ENCODE measurements at regions not wholly inside any gene's neighbourhood (a gene's known extent, or its start where the extent isn't known, plus 50 kb on each side); places are given as distances from the start of the nearest gene placed in this dataset.

DNA sequence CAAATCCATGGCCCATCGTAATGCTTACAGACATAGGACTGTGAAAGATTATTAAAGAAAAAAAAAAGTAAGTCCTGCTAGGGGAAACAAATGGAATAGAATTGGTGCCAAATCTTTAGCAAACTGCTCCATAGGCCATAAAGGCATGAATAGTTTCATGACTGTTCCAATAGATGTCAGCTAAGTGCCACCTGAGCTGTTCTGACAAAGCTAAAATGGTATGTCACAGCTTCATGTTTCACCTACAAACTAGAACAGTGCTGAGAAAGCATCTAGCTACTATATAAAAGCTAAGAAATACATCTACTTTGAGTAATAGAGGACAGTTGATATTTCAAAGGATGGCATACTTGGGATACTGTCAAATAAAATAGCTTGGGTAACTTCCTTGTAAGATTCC is 771.6 kb upstream of the CA10 start:
- DNase-seq: no peak
- no peak overlapping the region for H3K27ac Mint-ChIP-seq (ENCODE audit: unreplicated experiment)
- no peaks in the 10 kb centered on the region for H3K27me3 ChIP-seq (replicated peaks; ENCODE audit: control insufficient read depth, insufficient read depth, low read length)
- TF ChIP-seq, protein P1, sequence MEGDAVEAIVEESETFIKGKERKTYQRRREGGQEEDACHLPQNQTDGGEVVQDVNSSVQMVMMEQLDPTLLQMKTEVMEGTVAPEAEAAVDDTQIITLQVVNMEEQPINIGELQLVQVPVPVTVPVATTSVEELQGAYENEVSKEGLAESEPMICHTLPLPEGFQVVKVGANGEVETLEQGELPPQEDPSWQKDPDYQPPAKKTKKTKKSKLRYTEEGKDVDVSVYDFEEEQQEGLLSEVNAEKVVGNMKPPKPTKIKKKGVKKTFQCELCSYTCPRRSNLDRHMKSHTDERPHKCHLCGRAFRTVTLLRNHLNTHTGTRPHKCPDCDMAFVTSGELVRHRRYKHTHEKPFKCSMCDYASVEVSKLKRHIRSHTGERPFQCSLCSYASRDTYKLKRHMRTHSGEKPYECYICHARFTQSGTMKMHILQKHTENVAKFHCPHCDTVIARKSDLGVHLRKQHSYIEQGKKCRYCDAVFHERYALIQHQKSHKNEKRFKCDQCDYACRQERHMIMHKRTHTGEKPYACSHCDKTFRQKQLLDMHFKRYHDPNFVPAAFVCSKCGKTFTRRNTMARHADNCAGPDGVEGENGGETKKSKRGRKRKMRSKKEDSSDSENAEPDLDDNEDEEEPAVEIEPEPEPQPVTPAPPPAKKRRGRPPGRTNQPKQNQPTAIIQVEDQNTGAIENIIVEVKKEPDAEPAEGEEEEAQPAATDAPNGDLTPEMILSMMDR (IDR thresholded peaks at IDR 0.05; ENCODE audit: insufficient read depth in 1 of 2, low read depth in 1 of 2, low read length in 1 of 2, severe bottlenecking in 1 of 2, unreplicated experiment in 1 of 2): no peak
- peaks cover 5% of the 10 kb centered on the region for H3K9me3 Mint-ChIP-seq (ENCODE audit: unreplicated experiment)
- no peaks in the 10 kb centered on the region for H3K36me3 Mint-ChIP-seq (ENCODE audit: insufficient read depth, unreplicated experiment)
- H3K4me1 ChIP-seq: no peaks in the 10 kb centered on the region
- POLR2A ChIA-PET: no interaction called here
- CTCF ChIA-PET: no interaction called here
- no peaks in the 10 kb centered on the region for H3K9me3 ChIP-seq
- H3K27me3 Mint-ChIP-seq (ENCODE audit: insufficient read depth, unreplicated experiment): peaks cover 3% of the 10 kb centered on the region
- no peaks in the 10 kb centered on the region for H3K36me3 ChIP-seq (ENCODE audit: control insufficient read depth, insufficient read depth, low read length)
- no TSS peak for BruUV-seq (replicated peaks)
- H3K4me3 ChIP-seq (ENCODE audit: low read depth, low read length): no peak overlapping the region
- no peaks in the 10 kb centered on the region for H3K4me1 Mint-ChIP-seq (ENCODE audit: low read depth, unreplicated experiment)
- no peak overlapping the region for H3K4me3 Mint-ChIP-seq (ENCODE audit: unreplicated experiment)
- intact Hi-C loops (cut with micrococcal nuclease; ENCODE audit: unreplicated experiment): no loop called here

DNA sequence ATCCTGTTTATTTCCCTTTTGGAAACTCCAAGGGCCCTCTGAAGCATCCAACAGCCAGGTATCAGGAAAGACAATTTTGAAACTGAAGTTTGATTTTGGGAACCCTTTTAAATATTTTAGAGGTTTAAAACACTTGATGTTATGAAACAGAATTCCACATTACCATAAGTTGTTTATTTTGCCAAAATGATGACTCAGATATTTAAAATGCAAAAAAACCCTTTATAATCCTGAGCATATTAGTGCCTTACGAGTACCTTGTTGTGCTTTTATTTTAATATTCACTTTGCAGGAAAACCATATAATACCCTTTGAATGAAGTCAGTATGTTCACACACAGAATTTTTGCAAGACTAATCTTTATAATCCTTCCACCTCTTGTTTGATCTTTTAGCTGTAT is 765.1 kb upstream of the CA10 start:
- TF ChIP-seq, protein P1 (IDR thresholded peaks at IDR 0.05; ENCODE audit: insufficient read depth in 1 of 2, low read depth in 1 of 2, low read length in 1 of 2, severe bottlenecking in 1 of 2, unreplicated experiment in 1 of 2): no peak
- POLR2A ChIA-PET: no interaction called here
- Mint-ChIP-seq H3K27me3 (ENCODE audit: insufficient read depth, unreplicated experiment) (no peaks in the 10 kb centered on the region), H3K27ac (ENCODE audit: unreplicated experiment) (no peak overlapping the region), H3K9me3 (ENCODE audit: unreplicated experiment) (peaks cover 10% of the 10 kb centered on the region), H3K4me1 (ENCODE audit: low read depth, unreplicated experiment) (no peaks in the 10 kb centered on the region), H3K4me3 (ENCODE audit: unreplicated experiment) (no peak overlapping the region), H3K36me3 (ENCODE audit: insufficient read depth, unreplicated experiment) (no peaks in the 10 kb centered on the region)
- Histone ChIP-seq H3K27me3 (replicated peaks; ENCODE audit: control insufficient read depth, insufficient read depth, low read length) (no peaks in the 10 kb centered on the region), H3K4me3 (ENCODE audit: low read depth, low read length) (no peak overlapping the region), H3K4me1 (no peaks in the 10 kb centered on the region), H3K36me3 (ENCODE audit: control insufficient read depth, insufficient read depth, low read length) (no peaks in the 10 kb centered on the region), H3K9me3 (no peaks in the 10 kb centered on the region; the same call in 1 of the 2 replicates)
- CTCF ChIA-PET: no interaction called here
- intact Hi-C loops (cut with micrococcal nuclease; ENCODE audit: unreplicated experiment): no loop called here
- no TSS peak for BruUV-seq (replicated peaks)
- no peak for DNase-seq

DNA sequence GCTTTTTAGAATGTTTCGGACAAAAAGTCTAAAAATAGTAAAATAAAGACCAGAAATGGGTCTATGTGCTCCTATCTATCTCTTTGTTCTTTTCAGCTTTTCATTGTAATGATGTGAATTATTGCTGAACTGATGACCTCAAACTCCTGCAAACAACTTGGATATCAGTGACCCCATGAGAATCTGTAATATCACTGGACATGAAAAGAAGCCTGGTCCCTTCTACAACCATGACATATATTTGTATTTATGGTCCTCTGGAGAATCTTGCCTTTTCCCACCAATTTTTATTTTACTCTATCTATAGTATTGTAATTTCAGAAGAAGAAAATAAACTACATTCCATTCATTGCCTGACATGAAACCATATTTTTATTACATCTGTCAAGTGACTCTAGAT is 740.7 kb upstream of the CA10 start:
- no peak overlapping the region for H3K27ac Mint-ChIP-seq (ENCODE audit: unreplicated experiment)
- H3K27me3 ChIP-seq (replicated peaks; ENCODE audit: control insufficient read depth, insufficient read depth, low read length): no peaks in the 10 kb centered on the region
- H3K9me3 Mint-ChIP-seq (ENCODE audit: unreplicated experiment): no peaks in the 10 kb centered on the region
- no peaks in the 10 kb centered on the region for H3K36me3 Mint-ChIP-seq (ENCODE audit: insufficient read depth, unreplicated experiment)
- no peaks in the 10 kb centered on the region for H3K9me3 ChIP-seq
- TF ChIP-seq, protein P1 (IDR thresholded peaks at IDR 0.05; ENCODE audit: insufficient read depth in 1 of 2, low read depth in 1 of 2, low read length in 1 of 2, severe bottlenecking in 1 of 2, unreplicated experiment in 1 of 2): no peak
- intact Hi-C loops (cut with micrococcal nuclease; ENCODE audit: unreplicated experiment): no loop called here
- H3K27me3 Mint-ChIP-seq (ENCODE audit: insufficient read depth, unreplicated experiment): no peaks in the 10 kb centered on the region
- CTCF ChIA-PET: no interaction called here
- BruUV-seq (replicated peaks): no TSS peak
- H3K4me1 ChIP-seq: no peaks in the 10 kb centered on the region
- no peak for DNase-seq
- H3K4me3 ChIP-seq (ENCODE audit: low read depth, low read length): no peak overlapping the region
- H3K4me3 Mint-ChIP-seq (ENCODE audit: unreplicated experiment): no peak overlapping the region
- H3K36me3 ChIP-seq (ENCODE audit: control insufficient read depth, insufficient read depth, low read length): no peaks in the 10 kb centered on the region
- H3K4me1 Mint-ChIP-seq (ENCODE audit: low read depth, unreplicated experiment): no peaks in the 10 kb centered on the region
- POLR2A ChIA-PET: no interaction called here

All from Caco-2 (cell line).